ENCODE measurements at regions not wholly inside any gene's neighbourhood (a gene's known extent, or its start where the extent isn't known, plus 50 kb on each side); places are given as distances from the start of the nearest gene placed in this dataset.

DNA sequence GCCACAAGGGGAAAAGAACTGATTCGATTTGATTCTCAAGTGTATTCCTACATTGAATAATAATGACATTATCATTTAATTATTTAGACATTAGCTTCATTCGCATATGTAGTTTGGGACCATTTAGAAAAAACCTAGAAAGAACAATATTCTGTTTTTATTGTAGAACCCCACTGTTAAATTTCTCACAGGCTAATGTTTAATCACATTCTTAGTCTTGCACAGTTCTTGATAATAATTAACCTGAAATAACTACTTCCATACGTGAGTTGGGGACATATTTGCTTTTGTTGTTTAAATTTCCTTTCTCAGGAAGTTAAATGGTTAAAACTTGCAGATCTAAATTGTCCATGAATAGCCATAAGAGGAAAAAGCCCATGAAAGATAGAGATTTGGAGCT lies 275.2 kb downstream of the TFAP2B start:
- TF ChIP-seq, protein P1, sequence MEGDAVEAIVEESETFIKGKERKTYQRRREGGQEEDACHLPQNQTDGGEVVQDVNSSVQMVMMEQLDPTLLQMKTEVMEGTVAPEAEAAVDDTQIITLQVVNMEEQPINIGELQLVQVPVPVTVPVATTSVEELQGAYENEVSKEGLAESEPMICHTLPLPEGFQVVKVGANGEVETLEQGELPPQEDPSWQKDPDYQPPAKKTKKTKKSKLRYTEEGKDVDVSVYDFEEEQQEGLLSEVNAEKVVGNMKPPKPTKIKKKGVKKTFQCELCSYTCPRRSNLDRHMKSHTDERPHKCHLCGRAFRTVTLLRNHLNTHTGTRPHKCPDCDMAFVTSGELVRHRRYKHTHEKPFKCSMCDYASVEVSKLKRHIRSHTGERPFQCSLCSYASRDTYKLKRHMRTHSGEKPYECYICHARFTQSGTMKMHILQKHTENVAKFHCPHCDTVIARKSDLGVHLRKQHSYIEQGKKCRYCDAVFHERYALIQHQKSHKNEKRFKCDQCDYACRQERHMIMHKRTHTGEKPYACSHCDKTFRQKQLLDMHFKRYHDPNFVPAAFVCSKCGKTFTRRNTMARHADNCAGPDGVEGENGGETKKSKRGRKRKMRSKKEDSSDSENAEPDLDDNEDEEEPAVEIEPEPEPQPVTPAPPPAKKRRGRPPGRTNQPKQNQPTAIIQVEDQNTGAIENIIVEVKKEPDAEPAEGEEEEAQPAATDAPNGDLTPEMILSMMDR (IDR thresholded peaks at IDR 0.05) = no peak
- no peak for TF ChIP-seq EZH2 (IDR thresholded peaks at IDR 0.05)
- no peak for TF ChIP-seq EZH2phosphoT487 (IDR thresholded peaks at IDR 0.05)
